NCI-H1092 treated with DMSO at 0.1 percent for 48 hours (cell line): ENCODE measurements at regions not wholly inside any gene's neighbourhood (a gene's known extent, or its start where the extent isn't known, plus 50 kb on each side); places are given as distances from the start of the nearest gene placed in this dataset.
A peak's percentile ranks its signal among the peaks of the same experiment; 100 is the strongest.

Source experiments
- DNase-seq: peaks from one replicate; lab custom pipeline; 2025; lab: John Stamatoyannopoulos, UW

- DNase-seq: peak; percentile 93
Observed at GRCh38 chr5:31048282-31049270, 144.9 kb upstream of the CDH6 start.

- DNase-seq: no peak
Observed at GRCh38 chr5:31047621-31048020, 145.9 kb upstream of the CDH6 start.

GRCh38 chr5:31047007-31047406 lies 146.5 kb upstream of the CDH6 start:
- no peak for DNase-seq

- DNase-seq: no peak
Observed at GRCh38 chr5:31036411-31036810, 157.1 kb upstream of the CDH6 start.

- DNase-seq: no peak
Observed at GRCh38 chr5:31033295-31033694, 160.2 kb upstream of the CDH6 start.

- no peak for DNase-seq
Observed at GRCh38 chr5:31029925-31030324, 163.6 kb upstream of the CDH6 start.

- no peak for DNase-seq
Observed at GRCh38 chr5:31027721-31028120, 165.8 kb upstream of the CDH6 start.

GRCh38 chr5:31023105-31023504 lies 170.4 kb upstream of the CDH6 start:
- no peak for DNase-seq

GRCh38 chr5:31021181-31021624 lies 172.3 kb upstream of the CDH6 start:
- no peak for DNase-seq

GRCh38 chr5:31008231-31008630 lies 185.3 kb upstream of the CDH6 start:
- DNase-seq: no peak

GRCh38 chr5:31007672-31008071 lies 185.8 kb upstream of the CDH6 start:
- DNase-seq: no peak

- no peak for DNase-seq
Observed at GRCh38 chr5:31000287-31000686, 193.2 kb upstream of the CDH6 start.

- no peak for DNase-seq
Observed at GRCh38 chr5:30997681-30998080, 195.8 kb upstream of the CDH6 start.

GRCh38 chr5:30994902-30995301 lies 198.6 kb upstream of the CDH6 start:
- no peak for DNase-seq

- no peak for DNase-seq
Observed at GRCh38 chr5:30994176-30994575, 199.3 kb upstream of the CDH6 start.

- DNase-seq: no peak
Observed at GRCh38 chr5:30991462-30991861, 202.0 kb upstream of the CDH6 start.

- no peak for DNase-seq
Observed at GRCh38 chr5:30981576-30981975, 211.9 kb upstream of the CDH6 start.

- DNase-seq: no peak
Observed at GRCh38 chr5:30968971-30969370, 224.5 kb upstream of the CDH6 start.

- no peak for DNase-seq
Observed at GRCh38 chr5:30960036-30960435, 233.4 kb upstream of the CDH6 start.

- no peak for DNase-seq
Observed at GRCh38 chr5:30959238-30959637, 234.2 kb upstream of the CDH6 start.

- no peak for DNase-seq
Observed at GRCh38 chr5:30957591-30957990, 235.9 kb upstream of the CDH6 start.

- no peak for DNase-seq
Observed at GRCh38 chr5:30956251-30956650, 237.2 kb upstream of the CDH6 start.

GRCh38 chr5:30937070-30937469 lies 256.4 kb upstream of the CDH6 start:
- no peak for DNase-seq

GRCh38 chr5:30933599-30933998 lies 259.9 kb upstream of the CDH6 start:
- no peak for DNase-seq
